Adrenal gland (tissue), 5 donors: ENCODE measurements at regions not wholly inside any gene's neighbourhood (a gene's known extent, or its start where the extent isn't known, plus 50 kb on each side); places are given as distances from the start of the nearest gene placed in this dataset.
"Not testable (repeated sequence)": the region's sequence is repeated elsewhere in the genome, so short reads cannot be mapped to it uniquely, and the experiment has no call there.

Experiments used
- POLR2A ChIP-seq, 2 donors: fragments of 450-650 bp; IDR thresholded peaks; one replicate each; pipeline ENCODE4 v1.6.1; 2017; ENCODE audit warnings: antibody characterized with exemption in 2 of 2, mild to moderate bottlenecking in 2 of 2, moderate library complexity in 1 of 2
- TF ChIP-seq, protein P1 (sequence below), 6 experiments: fragments of 450-650 bp in 4 of 6; fragments of 200-600 bp in 2 of 6; sonication (generic) in 1 of 6; IDR thresholded peaks; 1 replicate in 5 of 6; 2 replicates in 1 of 6; pipeline versions ENCODE4 v1.5.1 to v1.8.0; 2016 to 2021; ENCODE audit warnings: antibody characterized with exemption in 6 of 6, mild to moderate bottlenecking in 2 of 6, moderate library complexity in 1 of 6
- donor health status: DM: no; HTN: no; CAD: no.

DNA sequence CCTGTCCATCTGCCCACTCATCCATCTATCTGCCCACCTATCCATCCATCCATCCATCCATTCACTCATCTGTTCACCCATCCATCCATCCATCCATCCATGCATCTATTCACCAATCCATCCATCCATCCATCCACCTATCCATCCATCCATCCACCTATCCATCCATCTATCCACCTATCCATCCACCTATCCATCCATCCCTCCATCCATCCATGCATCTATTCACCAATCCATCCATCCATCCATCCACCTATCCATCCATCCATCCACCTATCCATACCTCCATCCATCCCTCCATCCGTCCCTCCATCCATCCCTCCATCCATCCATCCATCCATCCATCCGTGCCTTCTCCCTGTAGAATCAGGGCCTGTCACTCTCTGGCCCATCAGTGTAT lies 341.9 kb upstream of the CDH5 start:
- TF ChIP-seq, protein P1, sequence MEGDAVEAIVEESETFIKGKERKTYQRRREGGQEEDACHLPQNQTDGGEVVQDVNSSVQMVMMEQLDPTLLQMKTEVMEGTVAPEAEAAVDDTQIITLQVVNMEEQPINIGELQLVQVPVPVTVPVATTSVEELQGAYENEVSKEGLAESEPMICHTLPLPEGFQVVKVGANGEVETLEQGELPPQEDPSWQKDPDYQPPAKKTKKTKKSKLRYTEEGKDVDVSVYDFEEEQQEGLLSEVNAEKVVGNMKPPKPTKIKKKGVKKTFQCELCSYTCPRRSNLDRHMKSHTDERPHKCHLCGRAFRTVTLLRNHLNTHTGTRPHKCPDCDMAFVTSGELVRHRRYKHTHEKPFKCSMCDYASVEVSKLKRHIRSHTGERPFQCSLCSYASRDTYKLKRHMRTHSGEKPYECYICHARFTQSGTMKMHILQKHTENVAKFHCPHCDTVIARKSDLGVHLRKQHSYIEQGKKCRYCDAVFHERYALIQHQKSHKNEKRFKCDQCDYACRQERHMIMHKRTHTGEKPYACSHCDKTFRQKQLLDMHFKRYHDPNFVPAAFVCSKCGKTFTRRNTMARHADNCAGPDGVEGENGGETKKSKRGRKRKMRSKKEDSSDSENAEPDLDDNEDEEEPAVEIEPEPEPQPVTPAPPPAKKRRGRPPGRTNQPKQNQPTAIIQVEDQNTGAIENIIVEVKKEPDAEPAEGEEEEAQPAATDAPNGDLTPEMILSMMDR (IDR thresholded peaks at IDR 0.05), result not testable (repeated sequence)
- TF ChIP-seq POLR2A (IDR thresholded peaks at IDR 0.05), result not testable (repeated sequence)
